ENCODE measurements at regions not wholly inside any gene's neighbourhood (a gene's known extent, or its start where the extent isn't known, plus 50 kb on each side); places are given as distances from the start of the nearest gene placed in this dataset.

DNA sequence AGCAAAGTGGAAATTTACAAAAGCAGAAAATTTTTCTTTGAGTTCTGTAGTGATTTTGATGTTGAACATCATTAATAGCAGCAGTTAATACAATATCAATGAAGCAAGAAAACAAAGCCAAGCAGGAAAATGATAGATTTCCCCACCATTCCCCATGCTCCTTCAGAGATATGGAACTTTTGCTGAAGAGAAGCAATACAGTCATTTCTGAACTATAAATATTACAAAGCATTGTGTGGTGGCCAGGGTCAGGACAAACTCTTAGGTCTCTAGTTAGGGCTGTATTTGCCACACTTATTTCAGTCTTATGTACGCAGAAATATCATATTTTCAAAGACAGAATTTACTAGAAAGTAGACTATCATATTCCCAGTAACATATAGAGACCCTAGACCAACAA, 88.8 kb upstream of the P3H2 start:
- TF ChIP-seq RXRA (IDR thresholded peaks at IDR 0.05; ENCODE audit: borderline replicate concordance, low read depth): no peak
- TF ChIP-seq FOXM1 (IDR thresholded peaks at IDR 0.05; ENCODE audit: low read depth): no peak
- no peak for TF ChIP-seq POLR2AphosphoS5 (IDR thresholded peaks at IDR 0.05; ENCODE audit: low read depth, low read length)

Measured in SK-N-SH (cell line).